ENCODE measurements at regions not wholly inside any gene's neighbourhood (a gene's known extent, or its start where the extent isn't known, plus 50 kb on each side); places are given as distances from the start of the nearest gene placed in this dataset.

- TF ChIP-seq CTCF (IDR thresholded peaks at IDR 0.05) (no peak), POLR2A (IDR thresholded peaks at IDR 0.05) (no peak)
These were observed 645.1 kb upstream of the SETBP1 start for GRCh38 chr18:44035554-44035953.

Measured in transverse colon (tissue), 3 donors.